ENCODE measurements at regions not wholly inside any gene's neighbourhood (a gene's known extent, or its start where the extent isn't known, plus 50 kb on each side); places are given as distances from the start of the nearest gene placed in this dataset.

- no peak overlapping the region for H3K27ac Mint-ChIP-seq
- Histone ChIP-seq H3K27me3 (ENCODE audit: control insufficient read depth in 1 of 2, insufficient read depth in 2 of 2, low read length in 2 of 2) (no peaks in the 10 kb centered on the region), H3K27ac (ENCODE audit: low read depth in 1 of 2, low read length in 2 of 2) (no peak overlapping the region), H3K4me1 (ENCODE audit: insufficient read depth, low read length) (no peaks in the 10 kb centered on the region), H3K9me3 (ENCODE audit: control insufficient read depth in 1 of 2, insufficient read depth in 1 of 2, low read length in 2 of 2) (peaks cover 0 to 3% of the 10 kb centered on the region in 2 experiments), H3K36me3 (ENCODE audit: insufficient read depth, low read length) (no peaks in the 10 kb centered on the region), H3K4me3 (ENCODE audit: low read length) (no peak overlapping the region)
- H3K27me3 Mint-ChIP-seq = peaks cover 19% of the 10 kb centered on the region
- DNase-seq (no peak), ATAC-seq (ENCODE audit: poor library complexity) (no peak)
- no peaks in the 10 kb centered on the region for H3K4me1 Mint-ChIP-seq (ENCODE audit: low read depth)
- no peak overlapping the region for H3K4me3 Mint-ChIP-seq
- H3K9me3 Mint-ChIP-seq = no peaks in the 10 kb centered on the region
- intact Hi-C loops (cut with DNase I, micrococcal nuclease) = no loop called here
- ChIA-PET CTCF (no interaction called here), POLR2A (no interaction called here)
- no peak for TF ChIP-seq CTCF (IDR thresholded peaks at IDR 0.05)
- no peaks in the 10 kb centered on the region for H3K36me3 Mint-ChIP-seq (ENCODE audit: low read depth)
Observed at GRCh38 chr7:145088111-145088745, 252.4 kb upstream of the TPK1 start.

GRCh38 chr7:145082366-145083161 lies 246.7 kb upstream of the TPK1 start:
- ChIA-PET POLR2A (no interaction called here), CTCF (no interaction called here)
- no peaks in the 10 kb centered on the region for H3K4me1 ChIP-seq (ENCODE audit: insufficient read depth, low read length)
- no peaks in the 10 kb centered on the region for H3K4me1 Mint-ChIP-seq (ENCODE audit: low read depth)
- H3K9me3 Mint-ChIP-seq = no peaks in the 10 kb centered on the region
- H3K27ac ChIP-seq (ENCODE audit: low read depth in 1 of 2, low read length in 2 of 2) = no peak overlapping the region
- intact Hi-C loops (cut with DNase I, micrococcal nuclease) = no loop called here
- peaks cover 0 to 6% of the 10 kb centered on the region in 2 experiments for H3K9me3 ChIP-seq (ENCODE audit: control insufficient read depth in 1 of 2, insufficient read depth in 1 of 2, low read length in 2 of 2)
- no peak overlapping the region for H3K4me3 Mint-ChIP-seq
- no peaks in the 10 kb centered on the region for H3K27me3 ChIP-seq (ENCODE audit: control insufficient read depth in 1 of 2, insufficient read depth in 2 of 2, low read length in 2 of 2)
- no peak overlapping the region for H3K4me3 ChIP-seq (ENCODE audit: low read length)
- DNase-seq = no peak
- H3K27ac Mint-ChIP-seq = no peak overlapping the region
- no peak for ATAC-seq (ENCODE audit: poor library complexity)
- TF ChIP-seq CTCF (IDR thresholded peaks at IDR 0.05) = no peak
- peaks cover 25% of the 10 kb centered on the region for H3K27me3 Mint-ChIP-seq
- no peaks in the 10 kb centered on the region for H3K36me3 ChIP-seq (ENCODE audit: insufficient read depth, low read length)
- H3K36me3 Mint-ChIP-seq (ENCODE audit: low read depth) = no peaks in the 10 kb centered on the region

GRCh38 chr7:145065473-145065872 lies 229.6 kb upstream of the TPK1 start:
- peaks cover 6% of the 10 kb centered on the region for H3K27me3 Mint-ChIP-seq
- no peaks in the 10 kb centered on the region for H3K36me3 Mint-ChIP-seq (ENCODE audit: low read depth)
- H3K9me3 Mint-ChIP-seq = no peaks in the 10 kb centered on the region
- H3K27me3 ChIP-seq (ENCODE audit: control insufficient read depth in 1 of 2, insufficient read depth in 2 of 2, low read length in 2 of 2) = no peaks in the 10 kb centered on the region
- H3K4me1 ChIP-seq (ENCODE audit: insufficient read depth, low read length) = no peaks in the 10 kb centered on the region
- no peaks in the 10 kb centered on the region for H3K36me3 ChIP-seq (ENCODE audit: insufficient read depth, low read length)
- H3K4me3 Mint-ChIP-seq = no peak overlapping the region
- ChIA-PET CTCF (no interaction called here), POLR2A (no interaction called here)
- TF ChIP-seq CTCF (IDR thresholded peaks at IDR 0.05) = no peak
- ATAC-seq (ENCODE audit: poor library complexity) (no peak), DNase-seq (no peak)
- no peaks in the 10 kb centered on the region for H3K4me1 Mint-ChIP-seq (ENCODE audit: low read depth)
- intact Hi-C loops (cut with DNase I, micrococcal nuclease) = no loop called here
- H3K27ac Mint-ChIP-seq = no peak overlapping the region
- H3K9me3 ChIP-seq (ENCODE audit: control insufficient read depth in 1 of 2, insufficient read depth in 1 of 2, low read length in 2 of 2) = no peaks in the 10 kb centered on the region
- H3K27ac ChIP-seq (ENCODE audit: low read depth in 1 of 2, low read length in 2 of 2) = no peak overlapping the region
- no peak overlapping the region for H3K4me3 ChIP-seq (ENCODE audit: low read length)
